Stimulated activated CD8-positive, alpha-beta memory T cell treated with anti-CD3 and anti-CD28 coated beads, Interleukin-12 subunit alpha, Interleukin-12 subunit beta, amount 100 ng/mL, for 24 hours (primary cell): ENCODE measurements at regions not wholly inside any gene's neighbourhood (a gene's known extent, or its start where the extent isn't known, plus 50 kb on each side); places are given as distances from the start of the nearest gene placed in this dataset.

ENCODE experiments used
- DNase-seq: peaks from one replicate; pipeline ENCODE4 v3.0.0-alpha.2; 2020; ENCODE audit errors: extremely low read depth

DNA sequence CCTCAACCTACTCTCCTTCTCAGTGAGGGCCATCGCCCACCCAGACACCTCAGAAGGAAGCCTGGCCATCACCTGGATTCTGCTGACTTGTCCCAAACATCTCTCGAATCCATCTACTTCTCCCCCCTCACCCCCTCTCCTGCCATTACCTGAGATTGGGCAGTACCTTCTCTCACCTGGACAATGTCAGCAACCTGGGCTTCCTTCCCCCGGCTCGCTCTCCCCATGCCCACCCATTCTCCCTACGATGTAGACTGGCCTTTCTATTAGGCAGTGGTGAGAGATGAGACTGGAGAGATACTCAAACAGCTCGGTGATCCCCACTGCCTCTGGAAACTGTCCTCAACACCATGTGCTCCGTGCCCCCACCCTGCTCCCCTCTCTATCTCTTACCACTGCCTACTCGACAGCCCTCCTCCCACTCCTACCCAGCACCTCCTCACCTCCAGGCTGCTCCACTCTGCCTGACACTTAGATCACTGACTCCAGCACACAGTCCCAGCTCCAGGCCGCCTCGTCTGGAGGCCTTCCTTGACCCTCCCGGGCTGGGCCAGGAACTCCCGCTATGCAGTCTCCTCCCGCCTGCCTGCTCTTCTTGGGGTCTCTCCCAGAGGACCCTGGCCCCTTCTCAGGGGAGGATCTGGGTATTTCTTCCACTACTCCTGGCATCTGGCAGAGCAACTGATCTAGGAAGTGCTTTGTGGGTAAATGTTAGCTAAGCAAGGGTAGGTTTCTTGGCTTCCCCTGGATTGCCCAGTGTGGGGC, 235.8 kb upstream of the NLRP1 start:
- no peak for DNase-seq

DNA sequence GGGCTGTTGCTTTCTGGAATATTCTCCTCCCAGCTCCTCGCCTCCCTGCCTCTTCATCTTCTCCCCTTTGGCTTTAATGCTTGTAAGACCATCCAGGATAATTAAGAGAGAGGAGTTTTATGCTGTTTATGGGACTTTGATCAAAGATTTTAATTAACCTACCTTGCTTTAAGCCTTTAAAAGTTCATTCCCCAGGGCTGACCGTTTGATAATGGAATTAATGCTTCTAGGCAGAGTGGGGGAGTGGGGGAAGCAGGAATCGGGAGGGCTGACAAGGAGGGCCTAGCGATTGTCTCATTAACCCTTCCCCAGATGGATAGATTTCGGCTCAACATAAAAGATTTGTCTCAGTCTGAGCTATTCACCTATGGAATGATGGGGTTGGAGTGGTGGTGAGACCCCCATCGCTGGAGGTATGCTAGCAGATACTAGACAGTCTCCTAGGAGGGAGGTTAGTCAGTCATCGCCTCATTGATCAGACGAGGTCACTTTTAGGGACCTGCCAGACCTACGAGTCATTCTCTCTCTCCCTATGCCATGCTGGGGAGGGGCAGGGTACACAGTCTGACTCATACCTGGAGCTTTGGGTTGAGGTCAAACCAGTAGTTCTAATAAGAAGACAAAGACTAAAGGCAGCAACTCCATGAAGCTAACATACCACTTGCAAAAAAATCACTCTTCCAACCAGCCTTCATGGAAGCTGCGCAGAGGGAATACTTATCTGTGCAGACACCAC, 236.6 kb upstream of the NLRP1 start:
- no peak for DNase-seq

DNA sequence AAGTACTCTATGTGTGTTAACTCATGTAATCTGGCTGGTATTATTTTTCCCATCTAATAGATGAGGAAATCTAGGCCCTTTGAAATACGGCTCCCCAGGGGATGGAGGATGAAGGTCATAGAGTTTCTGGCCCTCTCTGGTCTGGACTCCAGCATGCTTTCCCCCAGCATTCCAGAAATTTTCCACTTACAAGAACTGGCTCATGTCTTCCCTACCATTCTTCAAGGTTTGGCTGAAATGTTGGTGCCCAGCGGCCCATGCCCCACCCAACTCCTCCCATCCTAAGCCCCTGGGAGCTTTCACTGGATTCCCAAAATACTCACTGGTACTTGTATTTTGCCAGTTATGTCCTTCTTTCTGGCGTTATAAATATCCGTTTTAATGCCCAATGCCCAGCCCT, 237.5 kb upstream of the NLRP1 start:
- DNase-seq: no peak

DNA sequence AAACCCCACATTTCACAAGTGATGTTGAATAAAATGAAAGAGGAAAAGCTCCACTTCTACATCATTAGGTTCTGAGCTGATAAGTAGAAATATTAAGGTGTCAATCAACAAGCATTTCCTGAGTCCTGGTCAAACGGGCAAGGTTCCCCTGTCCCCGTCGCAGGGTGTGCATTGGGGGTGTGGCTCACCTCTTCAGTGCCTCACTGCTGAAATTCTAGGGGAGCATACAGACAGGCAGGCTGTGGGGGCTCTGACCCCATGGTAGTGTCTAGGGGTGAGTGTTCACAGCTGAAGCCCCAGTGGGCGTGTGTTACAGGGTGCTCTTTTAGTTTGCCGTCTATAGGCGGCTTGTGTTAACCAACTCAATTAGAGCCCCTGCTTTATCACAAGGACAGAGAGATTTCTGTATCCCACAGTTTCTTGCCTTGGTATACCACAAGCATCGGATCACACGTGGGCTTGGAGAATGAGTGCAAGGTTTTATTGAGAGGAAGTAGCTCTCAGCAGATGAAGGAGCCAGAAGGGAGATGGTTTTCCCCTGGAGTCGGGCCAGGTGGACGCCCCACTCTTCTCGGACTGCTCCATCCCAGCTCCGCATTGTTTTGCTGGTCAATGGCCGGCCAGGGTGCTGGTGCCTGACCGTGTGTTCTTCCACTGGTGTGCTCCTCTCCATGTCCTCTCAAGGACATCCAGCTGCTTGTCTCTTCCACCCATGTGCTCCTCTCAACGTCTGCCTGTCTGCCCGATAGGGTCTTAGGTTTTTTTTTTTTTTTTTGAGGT, 238.2 kb upstream of the NLRP1 start:
- no peak for DNase-seq

DNA sequence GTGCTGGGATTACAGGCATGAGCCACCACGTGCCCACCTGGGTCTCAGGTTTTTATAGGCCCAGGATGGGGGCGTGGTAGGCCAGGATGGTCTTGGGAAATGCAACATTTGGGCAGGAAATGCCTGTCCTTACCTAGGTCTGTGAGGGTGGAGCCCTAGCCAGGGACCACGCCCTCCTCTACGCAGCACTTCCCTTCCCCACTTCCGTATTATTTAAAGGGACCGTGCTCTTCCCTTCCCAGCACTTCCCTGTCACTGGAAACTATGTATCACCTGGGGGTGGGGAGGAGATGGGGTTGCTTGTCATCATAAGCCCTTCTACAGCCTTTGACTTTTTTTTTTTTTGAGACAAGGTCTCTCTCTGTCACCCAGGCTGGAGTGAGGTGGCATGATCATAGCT, 238.9 kb upstream of the NLRP1 start:
- no peak for DNase-seq

DNA sequence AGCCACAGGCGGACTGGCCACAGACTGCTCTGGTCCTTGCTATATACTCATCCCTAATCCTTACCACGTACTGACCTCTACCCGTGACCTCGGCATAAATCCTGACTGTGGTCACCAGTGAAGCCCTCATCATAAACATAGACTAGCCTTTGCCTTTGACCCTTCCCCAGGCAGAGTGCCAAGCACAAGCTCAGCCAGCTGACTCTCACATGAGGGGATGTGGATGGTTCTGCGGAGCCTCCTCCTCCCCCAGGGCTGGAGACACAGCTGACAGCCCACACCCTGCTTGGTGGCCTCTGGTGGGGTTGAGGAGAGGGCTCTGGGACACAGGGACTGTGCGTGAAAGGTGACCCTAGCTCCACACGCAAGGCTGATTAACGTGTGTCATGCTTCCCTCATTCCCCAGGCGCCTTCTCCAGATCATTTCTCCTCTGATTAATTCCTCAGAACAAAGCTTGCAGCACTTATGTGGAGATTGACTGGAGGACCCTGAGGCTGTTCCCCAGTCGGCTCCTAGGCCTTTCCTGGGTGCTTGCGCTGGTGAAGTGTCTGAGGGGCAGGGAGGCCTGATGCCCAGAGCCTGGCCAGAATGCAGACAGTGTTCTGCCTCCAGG, 241.5 kb upstream of the NLRP1 start:
- DNase-seq: no peak

DNA sequence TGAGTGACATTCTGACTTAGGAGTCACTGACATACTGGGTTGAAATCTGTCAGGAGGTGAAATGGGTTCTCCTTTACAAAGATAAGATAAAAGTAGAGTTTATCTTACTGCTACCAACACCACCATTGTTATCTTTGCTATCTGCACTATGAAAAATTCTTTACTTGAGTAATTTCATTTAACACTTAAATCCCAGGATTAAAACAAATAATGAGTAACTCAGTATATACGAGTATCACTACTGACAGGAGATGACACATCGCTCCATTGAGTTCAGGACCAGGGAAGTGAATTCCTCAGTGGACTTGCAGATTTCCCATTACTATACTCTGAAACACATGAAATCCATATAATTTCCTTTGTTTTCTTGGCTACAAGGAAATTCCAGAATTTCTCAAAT, 242.1 kb upstream of the NLRP1 start:
- no peak for DNase-seq

DNA sequence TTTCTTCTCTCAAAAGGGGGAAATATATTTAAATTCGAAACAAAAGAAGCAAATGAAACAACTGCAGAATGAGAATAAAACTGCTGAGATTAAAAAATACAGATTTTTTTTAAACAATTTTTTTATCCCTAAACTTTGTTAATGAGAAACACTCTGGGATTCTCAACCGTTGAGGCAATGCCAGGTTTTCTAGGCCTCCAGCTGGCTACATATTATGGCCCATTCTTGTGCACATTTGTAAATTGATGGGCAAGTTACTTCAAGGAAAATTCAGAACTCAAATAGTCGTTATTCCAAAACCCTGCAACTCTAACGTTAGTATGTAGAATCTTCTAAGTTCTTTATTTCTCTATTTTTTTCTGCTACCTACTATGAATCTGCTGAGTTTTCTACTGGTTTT, 239.3 kb upstream of the WSCD1 start:
- DNase-seq: no peak

DNA sequence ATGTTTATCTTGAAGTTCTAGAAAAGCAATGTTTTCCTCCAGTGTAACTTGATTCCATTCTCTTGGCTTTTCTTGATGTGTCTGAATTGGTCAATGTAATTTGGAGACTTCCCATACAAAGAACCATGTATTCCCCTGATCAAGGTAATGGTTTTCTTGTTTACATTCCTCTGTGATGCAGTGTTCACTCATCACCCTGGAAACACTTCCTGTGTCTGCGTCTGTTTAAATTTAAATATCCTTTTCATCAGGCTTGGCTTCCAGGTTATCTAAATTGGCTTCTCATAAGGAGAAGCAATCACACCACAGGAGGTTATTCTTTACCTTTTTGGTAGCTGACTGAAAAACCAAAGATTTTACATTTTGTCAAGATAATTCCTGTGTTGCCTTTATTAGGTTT, 237.3 kb upstream of the WSCD1 start:
- no peak for DNase-seq

DNA sequence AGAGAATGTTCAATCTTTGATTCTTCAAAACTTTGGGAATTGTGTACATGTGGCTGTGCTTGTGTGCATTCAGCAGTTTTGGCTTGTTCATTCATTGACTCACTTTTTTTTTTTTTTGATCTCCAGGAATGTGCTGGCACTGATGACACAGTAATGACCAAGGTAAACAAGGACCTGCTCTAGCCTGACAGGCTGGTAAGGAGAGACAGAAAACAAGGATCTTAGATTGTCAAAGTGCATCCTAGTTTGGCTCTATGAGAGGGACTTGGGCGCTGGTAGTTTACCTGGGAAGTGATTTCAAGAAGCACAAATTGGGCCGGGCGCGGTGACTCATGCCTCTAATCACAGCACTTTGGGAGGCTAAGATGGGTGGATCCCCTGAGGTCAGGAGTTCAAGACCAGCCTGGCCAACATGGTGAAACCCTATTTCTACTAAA, 233.1 kb upstream of the WSCD1 start:
- DNase-seq: no peak

DNA sequence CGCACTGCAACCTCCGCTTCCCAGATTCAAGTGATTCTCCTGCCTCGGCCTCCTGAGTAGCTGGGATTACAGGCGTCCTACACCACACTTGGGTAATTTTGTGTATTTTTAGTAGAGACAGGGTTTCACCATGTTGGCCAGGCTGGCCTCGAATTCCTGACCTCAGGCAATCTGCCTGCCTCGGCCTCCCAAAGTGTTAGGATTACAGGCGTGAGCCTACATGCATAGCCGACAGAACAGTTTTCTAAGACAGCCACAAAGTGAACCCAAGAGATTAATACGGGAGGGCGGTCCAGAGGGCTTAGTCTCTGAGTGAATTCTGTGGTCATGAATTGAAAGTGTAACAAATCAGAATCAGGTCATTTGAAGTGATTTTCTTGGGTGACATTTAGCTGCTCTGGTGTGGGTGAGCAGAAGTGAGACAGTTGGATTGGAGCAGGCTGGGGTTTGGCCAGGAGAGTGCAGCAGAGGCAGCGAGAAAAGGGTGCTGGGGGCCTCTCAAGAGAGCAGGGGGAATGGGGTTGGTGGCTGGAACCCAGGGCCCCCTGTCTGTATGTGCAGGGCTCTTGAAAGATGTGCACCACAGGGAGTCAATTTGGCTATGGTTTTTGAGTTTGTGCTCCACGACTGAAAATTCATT, 231.4 kb upstream of the WSCD1 start:
- no peak for DNase-seq

DNA sequence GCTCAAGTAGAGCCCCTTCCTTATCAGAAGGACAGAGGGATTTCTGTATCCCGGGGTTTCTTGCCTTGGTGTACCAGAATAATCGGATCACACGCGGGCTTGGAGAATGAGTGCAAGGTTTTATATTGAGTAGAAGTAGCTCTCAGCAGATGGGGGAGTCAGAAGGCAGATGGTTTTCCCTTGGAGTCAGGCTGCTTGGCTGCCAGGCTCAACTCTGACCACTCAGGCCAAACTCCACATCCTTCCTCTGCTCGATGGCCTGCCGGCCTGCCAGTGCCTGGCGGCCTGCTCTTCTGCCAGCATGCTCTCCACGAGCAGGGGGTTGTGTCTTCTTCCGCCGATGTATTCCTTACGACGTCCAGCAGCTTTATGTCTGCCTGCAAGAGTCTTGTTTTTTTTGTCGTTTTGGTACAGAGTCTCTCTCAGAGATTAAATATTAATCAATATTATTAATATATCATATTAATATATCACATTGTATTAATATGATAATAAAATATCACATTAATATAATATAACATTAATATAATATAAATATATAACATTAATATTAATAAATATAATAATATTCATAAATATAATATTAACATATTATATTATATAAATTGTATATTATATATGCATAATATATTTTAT, 229.2 kb upstream of the WSCD1 start:
- no peak for DNase-seq

DNA sequence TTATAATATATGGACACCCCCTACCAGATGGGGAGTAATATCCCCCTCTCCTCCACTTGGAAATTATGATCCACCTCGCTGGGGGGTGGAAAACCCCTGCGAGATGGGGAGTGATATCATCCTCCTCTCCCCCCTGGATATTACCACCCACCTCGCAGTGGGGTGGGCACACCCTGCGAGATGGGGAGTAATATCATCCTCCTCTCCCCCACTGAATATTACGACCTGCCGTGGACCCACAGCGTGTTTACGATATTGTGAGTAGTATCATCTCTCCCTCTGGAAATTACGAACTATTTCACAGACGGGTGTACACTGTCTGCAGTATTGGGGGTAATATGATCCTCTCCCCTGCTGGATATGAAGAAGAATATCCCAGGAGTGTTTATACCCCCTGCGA, 228.3 kb upstream of the WSCD1 start:
- DNase-seq: no peak

DNA sequence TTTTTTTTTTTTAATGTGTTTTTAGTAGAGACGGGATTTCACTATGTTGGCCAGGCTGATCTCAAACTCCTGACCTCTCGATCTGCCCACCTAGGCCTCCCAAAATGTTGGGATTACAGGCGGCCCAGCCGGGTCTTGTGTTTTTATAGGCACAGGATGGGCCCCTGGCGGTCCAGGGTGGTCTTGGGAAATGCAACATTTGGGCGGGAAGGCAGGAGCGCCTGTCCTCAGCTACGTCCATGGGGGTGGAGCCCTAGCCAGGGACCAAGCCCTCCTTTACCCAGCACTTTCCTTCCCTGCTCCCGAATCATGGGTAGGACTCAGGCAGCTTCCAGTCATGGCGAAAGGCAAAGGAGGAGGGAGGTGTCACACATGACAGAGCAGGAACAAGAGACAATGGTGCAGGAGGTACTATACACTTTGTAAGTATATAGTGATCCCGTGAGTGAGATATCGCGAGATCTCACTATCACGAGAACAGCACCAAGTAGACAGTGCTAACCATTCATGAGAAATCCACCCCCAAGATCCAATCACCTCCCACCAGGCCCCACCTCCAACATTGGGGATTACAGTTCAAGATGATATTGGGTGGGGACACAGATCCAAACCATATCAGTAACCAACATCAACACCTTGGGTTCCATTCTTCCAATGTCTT, 226.7 kb upstream of the WSCD1 start:
- DNase-seq: no peak

DNA sequence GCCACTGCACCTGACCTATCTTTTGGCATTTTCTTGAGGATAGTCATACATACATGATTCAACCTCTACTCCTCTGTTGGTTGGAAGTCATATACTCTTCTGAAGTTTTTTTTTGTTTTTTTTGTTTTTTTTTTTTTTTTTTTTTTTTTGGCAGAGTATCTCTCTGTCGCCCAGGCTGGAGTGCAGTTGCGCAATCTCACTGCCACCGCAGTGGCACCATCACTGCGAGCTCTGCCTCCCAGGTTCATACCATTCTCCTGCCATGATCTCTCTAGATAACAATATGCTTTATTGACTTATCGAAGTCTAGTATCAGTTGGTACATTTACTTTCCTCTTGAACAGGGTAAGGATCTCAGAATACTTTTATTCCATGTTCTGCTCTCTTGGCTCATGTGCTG, 224.2 kb upstream of the WSCD1 start:
- DNase-seq: no peak

DNA sequence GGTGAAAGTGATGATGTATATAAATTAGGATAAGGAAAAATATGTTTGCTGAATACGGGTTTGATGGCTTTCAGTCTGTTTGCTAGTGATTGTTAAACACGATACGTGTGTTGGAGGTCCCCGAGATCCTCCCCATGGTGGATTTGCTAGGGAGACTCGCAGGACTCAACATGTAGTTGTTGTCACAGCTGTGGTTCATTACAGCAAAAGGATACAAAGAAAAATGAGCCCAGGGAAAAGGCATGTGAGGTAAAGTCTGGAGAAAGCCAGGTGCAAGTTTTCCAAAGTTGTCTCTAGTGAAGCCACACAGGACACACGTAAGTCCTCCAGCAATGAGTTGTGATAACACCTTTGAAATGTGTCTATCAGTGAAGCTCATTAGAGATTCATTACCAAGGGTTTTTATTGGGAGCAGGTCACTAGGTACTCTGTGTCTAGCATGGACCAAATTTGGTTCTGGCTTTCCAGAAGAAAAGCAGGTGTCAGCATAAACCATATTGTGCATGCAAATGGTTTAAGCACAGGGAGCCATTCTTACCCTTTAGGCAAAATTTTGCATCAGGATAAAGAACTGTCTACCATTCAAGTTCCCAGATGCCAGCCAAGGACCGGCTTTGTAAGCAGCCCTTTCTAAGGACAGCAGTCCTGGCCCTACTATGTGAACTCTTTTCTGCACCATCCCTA, 215.2 kb upstream of the WSCD1 start:
- DNase-seq: no peak

DNA sequence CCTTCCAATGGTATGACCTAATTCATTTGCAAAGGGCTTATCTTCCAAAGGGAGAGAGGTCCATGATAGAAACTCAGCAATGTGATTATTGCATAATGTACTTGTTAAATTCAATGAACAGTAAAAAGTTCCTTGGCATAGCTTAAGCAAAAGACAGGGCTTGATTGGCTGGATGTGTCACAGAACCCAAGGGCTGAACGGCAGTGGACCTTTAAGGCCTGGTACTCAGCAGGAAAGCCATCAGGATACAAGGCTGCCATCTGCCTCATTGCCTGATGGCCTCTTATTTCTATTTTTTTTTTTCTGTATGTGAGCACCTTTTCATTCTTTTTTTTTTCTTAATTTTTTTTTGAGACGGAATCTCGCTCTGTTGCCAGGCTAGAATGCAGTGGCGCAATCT, 208.9 kb upstream of the WSCD1 start:
- no peak for DNase-seq

DNA sequence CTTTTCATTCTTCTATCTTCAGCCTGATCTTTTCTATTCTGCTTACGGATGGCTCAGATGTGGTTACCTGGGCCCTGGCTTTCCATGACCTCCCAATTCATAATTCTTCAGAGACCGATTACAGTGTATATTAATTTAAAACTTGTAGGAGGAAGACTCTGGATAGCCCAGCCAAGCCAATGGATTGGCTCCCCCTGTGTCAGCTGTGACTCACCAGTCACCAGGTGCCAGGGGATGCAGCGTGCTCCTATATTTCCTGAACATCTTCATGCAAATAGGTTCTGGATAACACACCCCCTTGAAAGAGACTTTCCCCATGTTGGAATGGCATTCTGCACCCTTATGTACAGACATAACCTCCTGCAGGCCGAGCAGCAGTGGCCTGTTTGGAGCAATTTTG, 208.3 kb upstream of the WSCD1 start:
- DNase-seq: no peak

DNA sequence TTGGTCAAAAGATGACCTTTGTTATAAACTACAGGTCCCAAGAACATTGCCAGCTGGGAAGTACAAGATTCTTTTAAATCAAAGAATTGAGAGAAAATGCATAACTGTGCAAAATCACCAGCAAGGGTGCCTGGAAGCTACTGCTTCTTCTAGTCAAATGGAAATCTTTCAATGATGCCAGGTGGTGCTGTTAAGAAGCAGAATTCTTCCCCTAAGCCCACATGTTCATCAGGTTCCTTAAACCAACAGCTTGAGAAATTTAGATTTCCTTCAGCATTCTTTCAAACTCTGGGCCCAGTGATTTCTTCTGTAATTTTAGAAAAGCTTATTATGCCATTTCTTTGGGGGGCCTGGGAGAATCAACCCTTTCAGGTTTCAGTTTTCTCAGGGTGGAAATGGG, 207.8 kb upstream of the WSCD1 start:
- DNase-seq: no peak
